ENCODE measurements at regions not wholly inside any gene's neighbourhood (a gene's known extent, or its start where the extent isn't known, plus 50 kb on each side); places are given as distances from the start of the nearest gene placed in this dataset.

GRCh38 chr2:100662866-100663265 lies 100.1 kb downstream of the PDCL3 start:
- no peak for DNase-seq

- no peak for DNase-seq
These were observed 101.4 kb downstream of the PDCL3 start for GRCh38 chr2:100664021-100664755.

GRCh38 chr2:100664756-100665101 lies 101.9 kb downstream of the PDCL3 start:
- no peak for DNase-seq

GRCh38 chr2:100666996-100667395 lies 104.2 kb downstream of the PDCL3 start:
- no peak for DNase-seq

GRCh38 chr2:100667801-100668200 lies 105.0 kb downstream of the PDCL3 start:
- DNase-seq, result no peak

GRCh38 chr2:100670232-100670631 lies 107.4 kb downstream of the PDCL3 start:
- no peak for DNase-seq

- no peak for DNase-seq
These were observed 110.3 kb downstream of the PDCL3 start for GRCh38 chr2:100673115-100673514.

GRCh38 chr2:100673691-100674485 lies 111.1 kb downstream of the PDCL3 start:
- DNase-seq, result no peak

- DNase-seq, result no peak
These were observed 111.9 kb downstream of the PDCL3 start for GRCh38 chr2:100674666-100675065.

GRCh38 chr2:100675373-100675772 lies 112.6 kb downstream of the PDCL3 start:
- no peak for DNase-seq

- no peak for DNase-seq
These were observed 113.1 kb downstream of the PDCL3 start for GRCh38 chr2:100675855-100676254.

- no peak for DNase-seq
These were observed 113.6 kb downstream of the PDCL3 start for GRCh38 chr2:100676346-100676745.

- DNase-seq, result no peak
These were observed 114.9 kb downstream of the PDCL3 start for GRCh38 chr2:100677611-100678185.

GRCh38 chr2:100679211-100679610 lies 116.4 kb downstream of the PDCL3 start:
- DNase-seq, result no peak

GRCh38 chr2:100682536-100682935 lies 119.7 kb downstream of the PDCL3 start:
- DNase-seq, result no peak

GRCh38 chr2:100683231-100683630 lies 120.4 kb downstream of the PDCL3 start:
- DNase-seq, result no peak

- no peak for DNase-seq
These were observed 128.1 kb upstream of the NPAS2 start for GRCh38 chr2:100691846-100692245.

- DNase-seq, result no peak
These were observed 127.6 kb upstream of the NPAS2 start for GRCh38 chr2:100692381-100692780.

- no peak for DNase-seq
These were observed 127.0 kb upstream of the NPAS2 start for GRCh38 chr2:100692906-100693305.

- no peak for DNase-seq
These were observed 120.8 kb upstream of the NPAS2 start for GRCh38 chr2:100699131-100699530.

GRCh38 chr2:100702438-100703109 lies 117.4 kb upstream of the NPAS2 start:
- DNase-seq, result no peak

GRCh38 chr2:100703213-100703612 lies 116.7 kb upstream of the NPAS2 start:
- DNase-seq, result no peak

GRCh38 chr2:100703739-100704138 lies 116.2 kb upstream of the NPAS2 start:
- no peak for DNase-seq

GRCh38 chr2:100704156-100704555 lies 115.8 kb upstream of the NPAS2 start:
- DNase-seq, result no peak
